WTC11 (cell line): ENCODE measurements at regions not wholly inside any gene's neighbourhood (a gene's known extent, or its start where the extent isn't known, plus 50 kb on each side); places are given as distances from the start of the nearest gene placed in this dataset.

Experiments used
- ATAC-seq: fragments of 200-7000 bp; cut with Tn5 transposase; 2 replicates; pipeline ENCODE4 v1.10.0; 2021; ENCODE audit warnings: mild to moderate bottlenecking, moderate library complexity
- CTCF ChIA-PET: fragments of 300-600 bp; sonication (Branson Sonifier 250); formaldehyde crosslinking; loops from one replicate; lab custom pipeline; 2021; ENCODE audit warnings: antibody characterized with exemption; lab: Charles Lee
- POLR2A ChIA-PET: fragments of 350-600 bp; sonication (Branson Sonifier 250); formaldehyde crosslinking; loops from one replicate; lab custom pipeline; 2021; ENCODE audit warnings: antibody characterized with exemption; lab: Charles Lee
- DNase-seq: peaks from one replicate; pipeline ENCODE4 v3.0.0; 2021; ENCODE audit warnings: low spot score
- H3K27ac Mint-ChIP-seq: 2 replicates; pipeline ENCODE4 v1.8.0; 2021; ENCODE audit warnings: mixed read lengths
- H3K27me3 Mint-ChIP-seq: 2 replicates; pipeline ENCODE4 v1.8.0; 2021; ENCODE audit warnings: low read depth, mild to moderate bottlenecking, moderate library complexity, mixed read lengths
- H3K36me3 Mint-ChIP-seq: 2 replicates; pipeline ENCODE4 v1.8.0; 2021; ENCODE audit warnings: mixed read lengths
- H3K4me1 Mint-ChIP-seq: 2 replicates; pipeline ENCODE4 v1.8.0; 2022; ENCODE audit warnings: mixed read lengths
- H3K4me3 Mint-ChIP-seq: 2 replicates; pipeline ENCODE4 v1.8.0; 2021; ENCODE audit warnings: mild to moderate bottlenecking, moderate library complexity, mixed read lengths
- H3K9me3 Mint-ChIP-seq: 2 replicates; pipeline ENCODE4 v1.8.0; 2021; ENCODE audit warnings: mixed read lengths
- CREB1 ChIP-seq: sonication (generic); formaldehyde crosslinking; IDR thresholded peaks from 2 replicates; pipeline ENCODE4 v1.8.0; 2023; ENCODE audit warnings: mild to moderate bottlenecking, missing genetic modification reagents
- CTCF ChIP-seq: fragments of 200-600 bp; IDR thresholded peaks from 2 replicates; pipeline ENCODE4 v1.8.0; 2022; ENCODE audit warnings: antibody characterized with exemption
- E2F1 ChIP-seq: sonication (generic); formaldehyde crosslinking; IDR thresholded peaks from 2 replicates; pipeline ENCODE4 v1.8.0; 2022; ENCODE audit warnings: mild to moderate bottlenecking, missing genetic modification reagents
- ELF4 ChIP-seq: sonication (generic); formaldehyde crosslinking; IDR thresholded peaks from 2 replicates; pipeline ENCODE4 v1.8.1; 2022; ENCODE audit warnings: low read depth, mild to moderate bottlenecking, moderate library complexity, missing genetic modification reagents
- ETV6 ChIP-seq: sonication (generic); formaldehyde crosslinking; IDR thresholded peaks from 2 replicates; pipeline ENCODE4 v1.8.1; 2022; ENCODE audit warnings: mild to moderate bottlenecking, missing genetic modification reagents
- GRHL2 ChIP-seq: fragments of 250-450 bp; sonication (Bioruptor Pico); IDR thresholded peaks from 2 replicates; pipeline ENCODE4 v1.8.0; 2022; ENCODE audit warnings: mild to moderate bottlenecking, moderate library complexity; ENCODE audit not compliant: insufficient replicate concordance, severe bottlenecking
- MAX ChIP-seq: sonication (generic); formaldehyde crosslinking; IDR thresholded peaks from 2 replicates; pipeline ENCODE4 v1.8.0; 2022; ENCODE audit warnings: mild to moderate bottlenecking, missing genetic modification reagents
- MYBL2 ChIP-seq: sonication (generic); formaldehyde crosslinking; IDR thresholded peaks from 2 replicates; pipeline ENCODE4 v1.8.1; 2023; ENCODE audit warnings: mild to moderate bottlenecking, moderate library complexity, missing genetic modification reagents
- PREB ChIP-seq: sonication (generic); formaldehyde crosslinking; IDR thresholded peaks from 2 replicates; pipeline ENCODE4 v1.8.1; 2022; ENCODE audit warnings: mild to moderate bottlenecking, missing genetic modification reagents, moderate library complexity, borderline replicate concordance
- PRRX2 ChIP-seq: fragments of 250-450 bp; sonication (Bioruptor Pico); IDR thresholded peaks from 2 replicates; pipeline ENCODE4 v1.8.0; 2021; ENCODE audit warnings: mild to moderate bottlenecking
- RELA ChIP-seq: sonication (generic); formaldehyde crosslinking; IDR thresholded peaks from 2 replicates; pipeline ENCODE4 v1.8.1; 2022; ENCODE audit warnings: missing genetic modification reagents, mild to moderate bottlenecking, borderline replicate concordance
- ZBTB21 ChIP-seq: sonication (generic); formaldehyde crosslinking; IDR thresholded peaks from 2 replicates; pipeline ENCODE4 v1.8.1; 2023; ENCODE audit warnings: mild to moderate bottlenecking, missing genetic modification reagents, borderline replicate concordance
- ZNF121 ChIP-seq: sonication (generic); formaldehyde crosslinking; IDR thresholded peaks from 2 replicates; pipeline ENCODE4 v1.8.0; 2023; ENCODE audit warnings: missing genetic modification reagents
- TF ChIP-seq, protein P1 (sequence below): sonication (generic); formaldehyde crosslinking; IDR thresholded peaks from 2 replicates; pipeline ENCODE4 v1.8.0; 2023; ENCODE audit warnings: missing genetic modification reagents, mild to moderate bottlenecking, borderline replicate concordance
- TF ChIP-seq, protein P2 (sequence below): fragments of 250-450 bp; sonication (Bioruptor Pico); conservative IDR thresholded peaks from 2 replicates; pipeline ENCODE4 v1.9.0; 2021; ENCODE audit warnings: mild to moderate bottlenecking

GRCh38 chr4:123298801-123299200 is 97.8 kb upstream of the SPRY1 start (continued):
- TF ChIP-seq, protein P1, sequence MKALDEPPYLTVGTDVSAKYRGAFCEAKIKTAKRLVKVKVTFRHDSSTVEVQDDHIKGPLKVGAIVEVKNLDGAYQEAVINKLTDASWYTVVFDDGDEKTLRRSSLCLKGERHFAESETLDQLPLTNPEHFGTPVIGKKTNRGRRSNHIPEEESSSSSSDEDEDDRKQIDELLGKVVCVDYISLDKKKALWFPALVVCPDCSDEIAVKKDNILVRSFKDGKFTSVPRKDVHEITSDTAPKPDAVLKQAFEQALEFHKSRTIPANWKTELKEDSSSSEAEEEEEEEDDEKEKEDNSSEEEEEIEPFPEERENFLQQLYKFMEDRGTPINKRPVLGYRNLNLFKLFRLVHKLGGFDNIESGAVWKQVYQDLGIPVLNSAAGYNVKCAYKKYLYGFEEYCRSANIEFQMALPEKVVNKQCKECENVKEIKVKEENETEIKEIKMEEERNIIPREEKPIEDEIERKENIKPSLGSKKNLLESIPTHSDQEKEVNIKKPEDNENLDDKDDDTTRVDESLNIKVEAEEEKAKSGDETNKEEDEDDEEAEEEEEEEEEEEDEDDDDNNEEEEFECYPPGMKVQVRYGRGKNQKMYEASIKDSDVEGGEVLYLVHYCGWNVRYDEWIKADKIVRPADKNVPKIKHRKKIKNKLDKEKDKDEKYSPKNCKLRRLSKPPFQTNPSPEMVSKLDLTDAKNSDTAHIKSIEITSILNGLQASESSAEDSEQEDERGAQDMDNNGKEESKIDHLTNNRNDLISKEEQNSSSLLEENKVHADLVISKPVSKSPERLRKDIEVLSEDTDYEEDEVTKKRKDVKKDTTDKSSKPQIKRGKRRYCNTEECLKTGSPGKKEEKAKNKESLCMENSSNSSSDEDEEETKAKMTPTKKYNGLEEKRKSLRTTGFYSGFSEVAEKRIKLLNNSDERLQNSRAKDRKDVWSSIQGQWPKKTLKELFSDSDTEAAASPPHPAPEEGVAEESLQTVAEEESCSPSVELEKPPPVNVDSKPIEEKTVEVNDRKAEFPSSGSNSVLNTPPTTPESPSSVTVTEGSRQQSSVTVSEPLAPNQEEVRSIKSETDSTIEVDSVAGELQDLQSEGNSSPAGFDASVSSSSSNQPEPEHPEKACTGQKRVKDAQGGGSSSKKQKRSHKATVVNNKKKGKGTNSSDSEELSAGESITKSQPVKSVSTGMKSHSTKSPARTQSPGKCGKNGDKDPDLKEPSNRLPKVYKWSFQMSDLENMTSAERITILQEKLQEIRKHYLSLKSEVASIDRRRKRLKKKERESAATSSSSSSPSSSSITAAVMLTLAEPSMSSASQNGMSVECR, result no peak

GRCh38 chr4:123299212-123299691 is 97.3 kb upstream of the SPRY1 start:
- Mint-ChIP-seq H3K36me3 (no peaks in the 10 kb centered on the region), H3K27me3 (no peaks in the 10 kb centered on the region), H3K27ac (peak overlapping the region; percentile 24; the same call in 1 of the 2 replicates), H3K4me1 (peaks cover 70% of the 10 kb centered on the region), H3K4me3 (no peak overlapping the region), H3K9me3 (no peaks in the 10 kb centered on the region)
- ChIA-PET POLR2A (interaction anchor here (0.7 kb wide), 1 partner anchor 101 kb away, joined by 3 read pairs; no protein-coding TSS in a partner anchor), CTCF (no interaction called here)
- DNase-seq, result no peak
- no peak for TF ChIP-seq CTCF
- no peak for TF ChIP-seq GRHL2 (CRISPR knock-in tag)
- no peak for TF ChIP-seq PREB
- no peak for TF ChIP-seq E2F1 (CRISPR knock-in tag)
- no peak for TF ChIP-seq MAX
- no peak for TF ChIP-seq ETV6 (CRISPR knock-in tag)
- TF ChIP-seq, protein P2, sequence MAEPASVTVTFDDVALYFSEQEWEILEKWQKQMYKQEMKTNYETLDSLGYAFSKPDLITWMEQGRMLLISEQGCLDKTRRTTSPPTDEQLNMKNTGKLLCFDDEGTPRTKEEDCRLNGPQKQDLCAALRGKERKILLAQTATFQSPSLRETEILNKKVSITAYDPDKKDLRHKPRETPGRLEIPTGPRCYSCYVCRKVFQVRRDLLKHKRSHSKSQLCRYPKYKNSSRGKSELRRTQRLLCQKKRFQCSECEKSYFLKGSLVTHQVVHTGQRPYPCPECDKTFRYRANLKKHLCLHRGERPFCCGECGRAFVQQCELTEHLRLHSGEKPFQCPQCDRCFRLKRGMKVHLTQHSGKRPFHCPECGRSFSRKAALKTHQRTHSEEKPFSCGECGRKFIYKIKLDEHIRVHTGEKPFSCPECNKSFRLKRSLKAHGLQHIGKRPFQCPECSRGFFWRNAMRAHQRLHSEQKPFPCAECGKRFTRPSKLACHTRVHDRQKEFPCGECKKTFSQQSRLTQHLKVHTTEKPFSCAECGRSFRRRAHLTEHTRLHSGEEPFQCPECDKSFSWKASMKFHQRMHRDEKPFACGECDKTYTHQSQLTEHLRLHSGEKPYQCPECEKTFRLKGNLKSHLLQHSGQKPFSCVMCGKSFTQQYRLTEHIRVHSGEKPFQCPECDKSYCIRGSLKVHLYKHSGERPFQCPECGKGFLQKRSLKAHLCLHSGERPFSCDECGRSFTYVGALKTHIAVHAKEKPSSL (CRISPR knock-in tag), result no peak
- TF ChIP-seq PRRX2 (CRISPR knock-in tag), result no peak
- no peak for TF ChIP-seq ELF4
- TF ChIP-seq MYBL2 (CRISPR knock-in tag), result no peak
- no peak for TF ChIP-seq CREB1
- TF ChIP-seq ZBTB21 (CRISPR knock-in tag), result no peak
- no peak for TF ChIP-seq RELA (CRISPR knock-in tag)
- no peak for TF ChIP-seq ZNF121 (CRISPR knock-in tag)
- no peak for ATAC-seq
